ENCODE measurements at regions not wholly inside any gene's neighbourhood (a gene's known extent, or its start where the extent isn't known, plus 50 kb on each side); places are given as distances from the start of the nearest gene placed in this dataset.

DNA sequence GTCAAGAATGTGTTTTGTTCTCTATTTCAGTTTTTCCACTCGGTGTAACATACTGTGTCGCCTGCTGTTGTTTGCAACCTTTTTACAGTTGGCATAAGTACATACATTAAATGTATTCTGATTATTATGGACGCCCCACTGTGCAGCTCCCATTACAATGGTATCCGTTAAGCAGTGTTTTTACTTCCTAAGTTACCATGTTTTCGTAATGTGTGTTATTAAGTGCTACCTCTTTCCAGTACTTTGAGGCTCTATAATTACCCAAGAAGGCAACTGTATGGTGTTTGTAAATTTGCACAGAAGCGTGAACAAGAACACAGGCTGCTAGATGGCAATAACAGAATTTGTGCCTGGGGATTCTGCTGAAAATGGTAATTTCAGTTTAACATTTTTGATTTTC is 568.0 kb upstream of the MARCKS start:
- H3K27ac ChIP-seq (ENCODE audit: low read depth) = no peak overlapping the region
- peaks cover 5% of the 10 kb centered on the region for H3K27me3 Mint-ChIP-seq (ENCODE audit: insufficient read depth, low read depth, poor library complexity)
- H3K79me2 ChIP-seq (replicated peaks; ENCODE audit: insufficient read depth) = no peaks in the 10 kb centered on the region
- H4K20me1 ChIP-seq (replicated peaks; ENCODE audit: insufficient read depth) = no peaks in the 10 kb centered on the region
- 0 out of 2 replicates have a peak overlapping the region, but pooled peaks have one; percentile 12 for H3K4me2 ChIP-seq
- peaks cover 18% of the 10 kb centered on the region; the same call in 2 of the 3 replicates for H3K36me3 Mint-ChIP-seq (ENCODE audit: low read depth)
- H3K4me1 ChIP-seq (ENCODE audit: insufficient read depth) = peaks cover 8% of the 10 kb centered on the region
- H3K36me3 ChIP-seq (ENCODE audit: insufficient read depth) = no peaks in the 10 kb centered on the region
- H3K4me3 ChIP-seq = no peak overlapping the region
- no peak overlapping the region for H3K27ac Mint-ChIP-seq
- H3K4me3 Mint-ChIP-seq = no peak overlapping the region
- no peaks in the 10 kb centered on the region for H3F3A ChIP-seq (replicated peaks; ENCODE audit: low read depth)
- H3K9me2 ChIP-seq (ENCODE audit: insufficient read depth) = no peaks in the 10 kb centered on the region
- DNase-seq (ENCODE audit: low spot score) = no peak
- no peaks in the 10 kb centered on the region for H3K27me3 ChIP-seq (ENCODE audit: insufficient read depth)
- H3K4me1 Mint-ChIP-seq = peaks cover 14% of the 10 kb centered on the region; the same call in 2 of the 3 replicates
- H3K9me3 Mint-ChIP-seq = peaks cover 20% of the 10 kb centered on the region
- no peak for ATAC-seq
- no peak overlapping the region for H2AFZ ChIP-seq
- TF ChIP-seq ZNF331 (CRISPR knock-in tag; IDR thresholded peaks at IDR 0.05; ENCODE audit: low read depth) = no peak
- TF ChIP-seq NANOG (IDR thresholded peaks at IDR 0.05; ENCODE audit: borderline replicate concordance) = no peak
- TF ChIP-seq, protein P1, sequence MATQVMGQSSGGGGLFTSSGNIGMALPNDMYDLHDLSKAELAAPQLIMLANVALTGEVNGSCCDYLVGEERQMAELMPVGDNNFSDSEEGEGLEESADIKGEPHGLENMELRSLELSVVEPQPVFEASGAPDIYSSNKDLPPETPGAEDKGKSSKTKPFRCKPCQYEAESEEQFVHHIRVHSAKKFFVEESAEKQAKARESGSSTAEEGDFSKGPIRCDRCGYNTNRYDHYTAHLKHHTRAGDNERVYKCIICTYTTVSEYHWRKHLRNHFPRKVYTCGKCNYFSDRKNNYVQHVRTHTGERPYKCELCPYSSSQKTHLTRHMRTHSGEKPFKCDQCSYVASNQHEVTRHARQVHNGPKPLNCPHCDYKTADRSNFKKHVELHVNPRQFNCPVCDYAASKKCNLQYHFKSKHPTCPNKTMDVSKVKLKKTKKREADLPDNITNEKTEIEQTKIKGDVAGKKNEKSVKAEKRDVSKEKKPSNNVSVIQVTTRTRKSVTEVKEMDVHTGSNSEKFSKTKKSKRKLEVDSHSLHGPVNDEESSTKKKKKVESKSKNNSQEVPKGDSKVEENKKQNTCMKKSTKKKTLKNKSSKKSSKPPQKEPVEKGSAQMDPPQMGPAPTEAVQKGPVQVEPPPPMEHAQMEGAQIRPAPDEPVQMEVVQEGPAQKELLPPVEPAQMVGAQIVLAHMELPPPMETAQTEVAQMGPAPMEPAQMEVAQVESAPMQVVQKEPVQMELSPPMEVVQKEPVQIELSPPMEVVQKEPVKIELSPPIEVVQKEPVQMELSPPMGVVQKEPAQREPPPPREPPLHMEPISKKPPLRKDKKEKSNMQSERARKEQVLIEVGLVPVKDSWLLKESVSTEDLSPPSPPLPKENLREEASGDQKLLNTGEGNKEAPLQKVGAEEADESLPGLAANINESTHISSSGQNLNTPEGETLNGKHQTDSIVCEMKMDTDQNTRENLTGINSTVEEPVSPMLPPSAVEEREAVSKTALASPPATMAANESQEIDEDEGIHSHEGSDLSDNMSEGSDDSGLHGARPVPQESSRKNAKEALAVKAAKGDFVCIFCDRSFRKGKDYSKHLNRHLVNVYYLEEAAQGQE (IDR thresholded peaks at IDR 0.05; ENCODE audit: unreplicated experiment) = no peak
- TF ChIP-seq ZNF114 (CRISPR knock-in tag; IDR thresholded peaks at IDR 0.05) = no peak
- no peak for TF ChIP-seq EZH2phosphoT487 (IDR thresholded peaks at IDR 0.05; ENCODE audit: unreplicated experiment)

- peaks cover 15% of the 10 kb centered on the region; the same call in 2 of the 3 replicates for H3K36me3 Mint-ChIP-seq (ENCODE audit: low read depth)
- no peak for ATAC-seq
- Histone ChIP-seq H3K36me3 (ENCODE audit: insufficient read depth) (no peaks in the 10 kb centered on the region), H3K27me3 (ENCODE audit: insufficient read depth) (no peaks in the 10 kb centered on the region), H3K4me2 (no peak overlapping the region), H3K79me2 (replicated peaks; ENCODE audit: insufficient read depth) (no peaks in the 10 kb centered on the region), H3K27ac (ENCODE audit: low read depth) (no peak overlapping the region), H2AFZ (no peak overlapping the region), H3K9me2 (ENCODE audit: insufficient read depth) (no peaks in the 10 kb centered on the region), H3K4me3 (no peak overlapping the region), H3K4me1 (ENCODE audit: insufficient read depth) (peaks cover 16% of the 10 kb centered on the region), H4K20me1 (replicated peaks; ENCODE audit: insufficient read depth) (no peaks in the 10 kb centered on the region), H3F3A (replicated peaks; ENCODE audit: low read depth) (no peaks in the 10 kb centered on the region)
- H3K4me1 Mint-ChIP-seq = peaks cover 26% of the 10 kb centered on the region
- H3K4me3 Mint-ChIP-seq = no peak overlapping the region
- no peak for DNase-seq (ENCODE audit: low spot score)
- H3K9me3 Mint-ChIP-seq = peaks cover 15% of the 10 kb centered on the region
- peaks cover 6% of the 10 kb centered on the region for H3K27me3 Mint-ChIP-seq (ENCODE audit: insufficient read depth, low read depth, poor library complexity)
- H3K27ac Mint-ChIP-seq = no peak overlapping the region
- TF ChIP-seq, protein P1 (IDR thresholded peaks at IDR 0.05; ENCODE audit: unreplicated experiment) = no peak
- TF ChIP-seq POLR2AphosphoS5 (IDR thresholded peaks at IDR 0.05; ENCODE audit: low read depth) (no peak), JUNB (IDR thresholded peaks at IDR 0.05; ENCODE audit: unreplicated experiment) (no peak), ZNF331 (CRISPR knock-in tag; IDR thresholded peaks at IDR 0.05; ENCODE audit: low read depth) (no peak), NANOG (IDR thresholded peaks at IDR 0.05; ENCODE audit: borderline replicate concordance) (no peak), ZNF114 (CRISPR knock-in tag; IDR thresholded peaks at IDR 0.05) (no peak), STAT1 (IDR thresholded peaks at IDR 0.05; ENCODE audit: unreplicated experiment) (no peak), EZH2 (IDR thresholded peaks at IDR 0.05; ENCODE audit: low read depth, unreplicated experiment) (no peak), EZH2phosphoT487 (IDR thresholded peaks at IDR 0.05; ENCODE audit: unreplicated experiment) (no peak), CREB1 (CRISPR knock-in tag; IDR thresholded peaks at IDR 0.05; ENCODE audit: low read depth) (no peak)
- TF ChIP-seq, protein P2, sequence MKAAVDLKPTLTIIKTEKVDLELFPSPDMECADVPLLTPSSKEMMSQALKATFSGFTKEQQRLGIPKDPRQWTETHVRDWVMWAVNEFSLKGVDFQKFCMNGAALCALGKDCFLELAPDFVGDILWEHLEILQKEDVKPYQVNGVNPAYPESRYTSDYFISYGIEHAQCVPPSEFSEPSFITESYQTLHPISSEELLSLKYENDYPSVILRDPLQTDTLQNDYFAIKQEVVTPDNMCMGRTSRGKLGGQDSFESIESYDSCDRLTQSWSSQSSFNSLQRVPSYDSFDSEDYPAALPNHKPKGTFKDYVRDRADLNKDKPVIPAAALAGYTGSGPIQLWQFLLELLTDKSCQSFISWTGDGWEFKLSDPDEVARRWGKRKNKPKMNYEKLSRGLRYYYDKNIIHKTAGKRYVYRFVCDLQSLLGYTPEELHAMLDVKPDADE (IDR thresholded peaks at IDR 0.05) = no peak
These were observed 566.5 kb upstream of the MARCKS start for GRCh38 chr6:113290684-113291083.
